H1 (cell line): ENCODE measurements at regions not wholly inside any gene's neighbourhood (a gene's known extent, or its start where the extent isn't known, plus 50 kb on each side); places are given as distances from the start of the nearest gene placed in this dataset.

Experiments
- ATF3 ChIP-seq: IDR thresholded peaks from 2 replicates; pipeline ENCODE4 v1.6.1; 2011; ENCODE audit warnings: low read depth, mild to moderate bottlenecking, low read length; ENCODE audit not compliant: insufficient read depth
- CBX5 ChIP-seq: fragments of 300-800, 300-1000 bp; sonication (generic); IDR thresholded peaks from 2 replicates; pipeline ENCODE4 v1.7.1; 2016; ENCODE audit warnings: antibody characterized with exemption, low read length, low read depth
- CHD7 ChIP-seq: fragments of 300-600 bp; sonication (generic); IDR thresholded peaks from 2 replicates; pipeline ENCODE4 v1.7.1; 2012; ENCODE audit warnings: low read length, moderate library complexity, mild to moderate bottlenecking, inconsistent platforms; ENCODE audit not compliant: insufficient replicate concordance
- EGR1 ChIP-seq: IDR thresholded peaks from 2 replicates; pipeline ENCODE4 v1.6.1; 2011; ENCODE audit warnings: low read depth, low read length, borderline replicate concordance
- EZH2 ChIP-seq: fragments of 200-600 bp; sonication (generic); IDR thresholded peaks from 2 replicates; pipeline ENCODE4 v1.7.1; 2012; ENCODE audit warnings: low read depth, mild to moderate bottlenecking, moderate library complexity, low read length, inconsistent platforms; ENCODE audit not compliant: severe bottlenecking
- KDM1A ChIP-seq: fragments of 200-600, 300-600 bp; sonication (generic); IDR thresholded peaks from 2 replicates; pipeline ENCODE4 v1.7.1; 2016; ENCODE audit warnings: mild to moderate bottlenecking, low read length, borderline replicate concordance
- KDM5A ChIP-seq: fragments of 200-600 bp; IDR thresholded peaks from 2 replicates; pipeline ENCODE4 v1.7.1; 2012; ENCODE audit warnings: mild to moderate bottlenecking, low read length, inconsistent platforms, mixed read lengths
- MAFK ChIP-seq: IDR thresholded peaks from 2 replicates; pipeline ENCODE4 v1.6.1; 2012; ENCODE audit warnings: low read depth, mild to moderate bottlenecking, improper control_type of control experiment, low read length
- RFX5 ChIP-seq: IDR thresholded peaks from 2 replicates; pipeline ENCODE4 v1.6.1; 2011; ENCODE audit warnings: low read depth, low read length, improper control_type of control experiment, borderline replicate concordance
- SP1 ChIP-seq: IDR thresholded peaks from 2 replicates; pipeline ENCODE4 v1.6.1; 2011; ENCODE audit warnings: low read depth, low read length

GRCh38 chr14:26199590-26200370 is 398.1 kb downstream of the NOVA1 start (continued):
- TF ChIP-seq CHD7 (no peak), CBX5 (no peak), EZH2 (no peak), ATF3 (no peak), KDM5A (no peak), KDM1A (no peak), SP1 (no peak), MAFK (no peak), EGR1 (no peak), RFX5 (no peak)
